DMS53 treated with DMSO at 0.1 percent for 48 hours (cell line): ENCODE measurements at regions not wholly inside any gene's neighbourhood (a gene's known extent, or its start where the extent isn't known, plus 50 kb on each side); places are given as distances from the start of the nearest gene placed in this dataset.

ENCODE experiments used
- DNase-seq: peaks from one replicate; lab custom pipeline; 2025; ENCODE audit not compliant: unreplicated experiment; lab: John Stamatoyannopoulos, UW

GRCh38 chr18:10032331-10033015, 118.7 kb downstream of the VAPA start:
- DNase-seq: no peak

- no peak for DNase-seq
Observed at GRCh38 chr18:10033016-10033399, 119.2 kb downstream of the VAPA start.

DNA sequence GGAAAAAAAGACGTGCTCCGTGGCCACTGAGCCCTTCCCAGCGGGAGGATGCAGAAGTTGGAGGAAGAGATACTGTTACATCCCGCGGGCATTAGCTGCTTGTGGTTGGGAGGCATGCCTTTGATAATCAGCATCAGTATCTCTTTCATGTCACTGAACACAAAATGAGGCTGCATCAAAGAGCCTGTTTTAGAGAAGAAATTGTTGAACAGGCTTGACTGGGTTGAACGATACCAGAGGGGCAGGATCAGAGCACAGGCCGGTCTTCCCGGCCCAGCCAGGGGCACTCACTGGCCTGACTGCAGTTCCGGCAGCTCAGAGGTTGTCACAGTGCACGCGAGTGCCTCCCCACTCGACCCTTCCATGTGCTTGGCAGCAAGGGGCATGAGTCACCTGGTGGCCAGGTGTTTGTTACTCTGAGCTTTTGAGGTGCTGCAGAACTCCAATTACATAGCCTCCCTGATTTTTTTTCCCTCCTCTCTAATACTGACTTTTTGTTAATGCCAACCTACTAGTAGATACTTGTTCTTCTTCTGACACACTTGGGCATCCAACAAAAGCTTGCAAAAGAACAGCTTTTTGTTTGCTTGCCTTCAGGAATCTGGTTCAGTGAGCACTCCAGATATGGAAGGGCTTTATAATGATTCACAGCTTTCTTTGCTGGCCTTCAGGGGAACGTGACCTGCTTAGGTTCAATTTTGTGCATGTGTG, 121.6 kb downstream of the VAPA start:
- DNase-seq: peak; percentile 97

DNA sequence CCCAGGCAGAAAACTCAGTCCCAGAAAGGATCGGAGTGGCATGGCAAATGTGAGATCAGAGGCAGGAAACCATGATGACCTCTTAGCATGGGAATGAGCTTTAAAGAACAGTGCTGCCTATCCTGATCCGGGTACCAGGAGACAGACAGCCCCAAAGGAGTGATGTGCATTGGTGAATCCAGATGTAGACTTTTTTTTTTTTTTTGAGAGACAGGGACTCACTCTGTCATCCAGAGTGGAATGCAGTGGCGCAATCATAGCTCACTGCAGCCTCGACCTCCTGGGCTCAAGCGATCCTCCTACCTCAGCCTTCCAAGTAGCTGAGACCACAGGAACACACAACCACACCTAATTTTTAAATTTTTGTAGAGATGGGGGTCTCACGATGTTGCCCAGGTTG, 122.7 kb downstream of the VAPA start:
- no peak for DNase-seq

DNA sequence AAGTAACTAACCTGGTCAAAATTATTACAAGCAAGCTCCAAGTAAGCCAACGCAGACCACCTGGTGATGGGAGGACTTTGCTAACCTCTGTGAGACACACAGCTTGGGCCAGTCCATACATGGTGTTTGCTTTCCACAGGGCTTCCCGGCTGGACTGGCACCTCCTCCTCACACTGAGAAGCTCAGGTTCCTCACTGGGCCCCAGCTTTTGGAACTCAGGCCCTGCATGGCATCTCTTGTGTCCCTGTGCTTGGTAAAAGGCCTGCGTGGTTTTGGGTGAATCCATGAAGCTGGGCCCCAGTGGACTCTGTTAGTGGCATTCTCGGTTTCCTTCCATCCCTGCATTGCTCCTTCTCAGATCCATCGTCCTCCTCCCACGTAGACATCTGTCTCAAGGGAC, 123.4 kb downstream of the VAPA start:
- DNase-seq: no peak

- DNase-seq: no peak
Observed at GRCh38 chr18:10038268-10038667, 124.5 kb downstream of the VAPA start.

DNA sequence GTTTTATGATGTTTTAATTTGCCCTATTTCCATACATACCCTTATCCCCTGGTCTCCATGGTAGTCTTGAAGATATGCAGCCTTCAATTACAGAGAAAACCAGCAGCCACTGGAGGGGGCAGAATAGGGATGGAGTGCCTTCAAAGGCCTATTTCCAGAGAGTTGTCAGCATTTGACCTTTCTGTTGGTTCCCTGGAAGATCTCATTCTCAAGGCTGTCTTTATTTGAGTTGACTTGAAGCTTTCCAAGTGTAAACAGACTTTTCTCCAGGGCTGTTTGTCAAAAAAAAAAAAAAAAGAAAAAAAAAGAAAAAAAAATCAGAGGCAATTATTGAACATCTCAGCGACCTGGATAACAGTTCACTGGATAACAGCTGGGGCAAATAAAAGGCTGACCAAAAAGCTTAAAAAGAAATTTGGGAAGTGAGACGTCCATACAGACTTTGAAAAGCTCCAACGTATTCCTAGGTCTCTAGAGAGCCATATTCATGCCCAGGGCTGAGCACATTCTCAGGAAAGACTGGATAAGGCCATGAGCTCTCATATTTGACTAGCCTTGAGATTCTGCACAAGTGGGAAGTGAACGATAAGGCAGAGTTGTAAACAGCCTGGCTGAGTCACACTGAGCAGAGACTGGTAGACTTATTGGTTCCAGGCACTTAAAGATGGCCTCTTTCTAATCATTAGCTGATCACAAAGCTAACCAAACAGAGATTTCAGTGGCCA, 126.6 kb downstream of the VAPA start:
- DNase-seq: peak; percentile 52

DNA sequence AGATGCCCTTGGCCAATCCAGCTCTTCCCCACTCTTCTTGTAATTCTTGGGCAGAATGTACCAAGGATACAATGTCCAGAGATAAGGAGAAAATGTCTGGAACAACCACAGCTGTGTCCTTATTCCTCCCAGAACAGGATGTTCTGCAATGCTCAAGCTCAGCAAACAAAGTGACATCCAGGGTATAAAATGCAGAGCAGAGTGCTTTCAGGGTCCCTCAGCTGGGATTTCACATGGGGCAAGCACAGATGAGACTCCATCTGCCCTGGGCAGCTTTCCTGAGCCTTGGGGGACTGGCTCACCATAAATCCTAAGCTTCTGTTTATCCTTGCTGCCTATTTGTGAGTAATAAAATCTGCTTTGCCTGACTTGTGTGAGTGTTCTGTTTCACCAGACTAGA, 127.4 kb downstream of the VAPA start:
- peak; percentile 31 for DNase-seq

- DNase-seq: no peak
Observed at GRCh38 chr18:10042492-10042891, 128.7 kb downstream of the VAPA start.

- DNase-seq: no peak
Observed at GRCh38 chr18:10044054-10044453, 130.2 kb downstream of the VAPA start.

DNA sequence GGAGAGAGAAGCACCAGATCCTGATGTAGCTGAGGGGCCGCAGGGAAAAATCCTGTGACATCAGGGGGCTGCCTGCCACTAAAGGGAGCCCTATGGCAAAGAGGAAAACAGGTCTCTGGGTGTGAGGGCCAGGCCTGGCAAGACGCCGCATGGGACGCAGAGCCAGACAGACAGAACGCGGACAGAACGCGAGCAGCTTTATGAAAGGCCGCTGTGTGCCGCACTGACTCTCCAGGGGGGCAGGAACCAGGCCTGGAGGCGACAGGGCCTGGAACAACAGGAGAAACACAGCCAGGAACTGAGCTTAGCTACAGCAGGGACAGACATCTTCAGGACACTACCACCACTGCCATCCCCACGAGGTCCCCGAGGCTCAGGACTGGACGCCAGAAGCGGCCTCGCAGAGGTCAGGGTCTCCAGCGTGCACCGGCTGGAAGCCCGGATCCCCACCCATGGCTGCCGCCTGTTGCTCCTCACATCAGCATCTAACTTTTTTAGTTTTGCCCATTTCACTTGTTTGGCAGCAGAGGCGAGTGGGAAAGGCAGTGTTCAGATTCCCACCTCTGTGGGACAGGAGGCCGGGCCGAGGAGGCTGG, 131.6 kb downstream of the VAPA start:
- DNase-seq: no peak

DNA sequence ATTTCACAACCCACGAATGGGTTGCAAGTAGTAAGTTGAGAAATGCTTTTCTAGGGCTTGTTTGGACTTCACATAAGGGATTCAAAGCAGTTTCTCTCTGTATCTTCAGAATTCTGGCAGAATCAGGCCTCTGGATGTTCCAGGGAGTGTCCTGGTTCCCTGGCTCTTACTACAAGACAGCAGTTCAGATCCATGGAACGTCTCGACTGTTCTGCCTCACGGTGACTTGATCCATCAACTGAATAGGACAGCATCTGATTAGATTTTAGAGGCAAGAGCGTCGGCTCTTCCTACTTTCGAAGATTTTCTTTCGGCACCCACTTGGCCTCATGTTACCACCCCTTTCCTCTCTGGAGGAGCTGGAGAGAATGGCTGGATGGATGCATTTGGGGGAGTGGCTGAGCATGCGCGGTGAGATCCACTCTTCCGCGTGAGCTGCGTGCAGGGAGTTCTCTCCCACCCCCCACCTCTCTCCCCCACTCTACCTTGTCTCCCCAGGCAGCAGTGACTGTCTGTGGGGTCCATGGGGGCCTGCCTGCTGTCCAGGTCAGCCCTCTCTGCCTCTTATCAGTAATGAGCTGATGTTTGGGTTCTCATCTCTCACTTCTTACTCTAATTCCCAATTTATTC, 132.5 kb downstream of the VAPA start:
- no peak for DNase-seq

DNA sequence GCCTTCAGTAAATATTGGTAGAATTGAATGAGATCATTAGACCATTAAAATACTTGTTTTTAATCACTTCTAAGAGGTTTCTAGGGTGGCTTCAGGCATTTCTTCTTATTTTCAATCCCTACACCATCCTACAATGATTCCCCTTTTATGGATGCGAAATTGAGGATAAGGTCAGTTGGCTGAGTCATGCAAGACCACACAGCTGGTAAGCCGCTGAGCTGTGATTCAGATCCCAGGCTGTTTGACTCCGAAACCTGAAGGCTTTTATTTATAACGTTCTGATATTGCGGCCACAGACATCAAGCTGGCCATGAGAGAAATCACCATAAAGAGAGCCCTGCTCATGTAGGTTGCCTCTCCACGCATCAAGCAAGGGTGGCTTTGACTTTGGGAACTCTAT, 133.4 kb downstream of the VAPA start:
- no peak for DNase-seq

DNA sequence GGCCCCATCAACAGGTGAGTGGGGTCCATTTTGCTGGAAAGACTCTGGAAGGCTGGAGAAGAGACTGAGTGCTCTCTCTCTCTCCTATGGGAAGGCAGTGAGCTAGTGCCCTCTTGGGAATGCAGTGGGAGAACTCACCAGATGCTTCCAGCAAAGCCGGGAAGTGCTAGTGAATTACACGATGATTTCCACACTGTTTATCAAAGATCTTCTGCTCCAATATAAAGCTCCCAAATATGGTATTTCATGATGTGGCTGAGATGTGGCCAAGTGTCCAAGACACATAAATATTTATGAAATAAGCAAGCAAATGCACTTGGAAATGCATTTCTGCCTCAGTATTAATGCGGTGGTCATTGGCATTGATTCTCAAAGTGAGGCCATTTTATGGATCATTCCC, 135.9 kb downstream of the VAPA start:
- no peak for DNase-seq

- no peak for DNase-seq
Observed at GRCh38 chr18:10050956-10051355, 137.1 kb downstream of the VAPA start.

DNA sequence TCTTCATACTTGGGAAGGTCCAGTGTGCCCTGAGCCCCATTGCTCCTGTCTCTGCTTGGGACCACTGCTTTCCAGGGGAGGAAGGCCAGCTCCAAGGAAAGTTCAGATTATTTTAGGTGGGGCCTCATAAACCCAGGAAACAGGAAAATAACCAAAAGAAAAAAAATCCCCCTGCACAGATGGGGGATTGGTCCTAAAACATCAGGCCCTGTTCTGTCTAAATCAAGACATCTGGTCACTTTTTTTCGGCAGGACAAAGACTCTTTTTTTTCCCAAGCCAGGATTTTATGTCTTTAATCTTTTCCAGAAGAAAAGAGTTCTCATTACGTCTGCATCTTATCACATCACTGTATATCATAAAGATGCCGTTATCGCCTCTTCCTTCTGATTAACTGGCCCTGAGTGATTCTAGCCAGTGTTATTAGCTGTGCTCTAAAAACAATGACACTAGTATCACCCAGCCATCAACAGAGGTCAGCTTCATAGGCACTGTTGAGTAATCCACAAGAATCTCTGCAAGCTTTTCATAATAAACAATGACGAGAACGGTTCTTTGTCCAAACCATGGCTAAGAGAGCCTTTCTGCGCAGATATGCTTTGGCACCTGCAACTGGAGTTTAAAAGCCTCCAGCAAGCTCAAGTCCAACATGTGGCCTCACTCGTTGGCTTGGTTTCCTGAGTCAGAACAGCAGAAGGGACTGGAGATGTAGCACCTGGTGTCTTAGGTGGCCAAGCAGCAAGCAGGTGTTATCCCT, 138.2 kb downstream of the VAPA start:
- no peak for DNase-seq

DNA sequence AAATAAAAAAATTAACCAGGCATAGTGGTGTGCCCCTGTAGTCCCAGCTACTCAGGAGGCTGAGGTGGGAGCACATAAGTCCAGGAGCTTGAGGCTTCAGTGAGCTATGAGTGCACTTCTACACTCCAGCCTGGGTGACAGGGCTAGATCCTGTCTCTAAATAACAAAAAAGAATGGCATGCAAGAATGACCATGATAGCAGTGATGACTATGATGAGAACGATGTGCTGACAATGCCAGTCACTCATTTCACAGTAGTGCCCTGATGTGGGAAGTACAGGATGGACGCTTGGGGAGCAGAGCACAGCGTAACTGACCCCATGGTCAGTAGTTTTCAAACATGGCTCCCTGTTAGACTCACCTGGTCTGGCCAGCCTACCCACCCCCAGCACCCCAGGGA, 139.1 kb downstream of the VAPA start:
- DNase-seq: no peak

DNA sequence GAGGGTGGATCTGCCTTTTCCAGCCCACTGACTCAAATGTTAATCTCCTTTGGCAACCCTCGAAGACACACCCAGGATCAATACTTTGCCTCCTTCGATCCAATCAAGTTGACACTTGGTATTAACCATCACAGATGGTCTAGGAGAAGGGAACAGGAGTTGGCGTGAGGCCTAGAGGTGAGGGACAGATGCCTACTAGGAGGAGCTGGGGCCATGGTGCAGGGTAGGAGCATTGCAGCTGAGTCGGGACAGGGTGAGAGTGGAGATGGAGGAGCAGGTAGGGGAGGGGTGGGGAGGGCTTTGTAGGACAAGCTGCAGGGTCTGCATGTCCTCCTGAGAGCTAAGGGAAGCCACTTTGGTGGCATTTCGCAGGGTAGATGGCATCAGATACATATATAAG, 140.0 kb downstream of the VAPA start:
- no peak for DNase-seq

DNA sequence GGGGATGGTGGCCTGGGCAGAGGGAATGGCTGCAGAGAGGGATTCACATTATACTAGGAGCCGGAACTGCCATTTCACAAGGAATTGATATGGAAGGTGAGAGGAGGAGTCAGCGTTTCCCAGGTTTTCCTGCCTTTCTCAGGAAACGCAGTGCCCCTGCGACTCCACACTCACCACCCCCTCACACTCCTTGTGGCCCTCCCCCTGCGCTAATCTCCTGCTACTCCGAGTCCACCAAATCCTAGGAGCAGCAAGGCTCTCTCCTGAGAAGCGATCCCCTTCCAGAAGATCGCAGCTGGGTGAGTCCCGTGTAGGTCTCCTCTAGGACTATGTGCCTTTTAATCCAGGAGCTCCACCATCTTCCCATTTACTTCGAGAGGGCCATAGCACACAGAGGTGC, 140.6 kb downstream of the VAPA start:
- no peak for DNase-seq

DNA sequence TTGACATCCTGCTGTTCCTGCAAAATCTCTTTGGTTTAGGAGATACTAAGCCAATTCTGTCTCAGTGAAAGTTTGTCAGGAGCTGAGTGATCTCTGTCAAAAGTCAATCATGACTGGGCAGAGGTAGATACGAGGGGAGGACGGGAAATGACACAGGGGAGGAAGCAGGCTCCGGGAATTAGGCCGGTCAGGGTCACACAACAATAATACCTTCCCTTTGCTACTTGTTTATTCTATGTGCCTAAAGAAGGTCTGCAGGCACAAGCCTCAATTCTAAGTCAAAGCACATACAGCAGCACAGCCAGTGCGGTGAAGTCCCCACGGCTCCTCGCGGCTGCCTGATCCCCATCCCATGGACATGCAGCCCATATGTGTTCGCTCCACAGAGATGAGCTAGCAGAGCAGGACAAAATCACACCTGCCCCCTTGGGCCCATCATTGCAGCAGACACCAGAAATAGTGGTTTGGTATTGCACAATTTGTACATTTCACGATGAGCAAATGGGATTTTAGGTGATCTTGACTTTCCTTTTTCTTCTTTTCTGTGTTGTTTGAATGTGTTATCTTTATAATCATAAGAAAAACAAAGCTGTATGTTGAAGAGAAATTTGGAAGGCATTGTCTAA, 141.4 kb downstream of the VAPA start:
- DNase-seq: no peak
